Naive thymus-derived CD8-positive, alpha-beta T cell (primary cell): ENCODE measurements at regions not wholly inside any gene's neighbourhood (a gene's known extent, or its start where the extent isn't known, plus 50 kb on each side); places are given as distances from the start of the nearest gene placed in this dataset.
"Not testable (repeated sequence)": the region's sequence is repeated elsewhere in the genome, so short reads cannot be mapped to it uniquely, and the experiment has no call there.

Experiments
- ATAC-seq, 2 donors: fragments of 150-1000 bp; cut with Tn5 transposase in 1 of 2; sonication (Bioruptor Pico), chemical (Tn5 transposase) in 1 of 2; 1 replicate in 1 of 2; 2 replicates in 1 of 2; pipeline ENCODE4 v1.10.0; 2021; ENCODE audit warnings: mild to moderate bottlenecking in 2 of 2, moderate library complexity in 2 of 2
- POLR2A ChIA-PET: fragments of 350-600 bp; sonication (Branson Sonifier 250); formaldehyde crosslinking; loops from one replicate; lab custom pipeline; 2021; ENCODE audit warnings: antibody characterized with exemption; lab: Charles Lee
- DNase-seq, 10 donors: peaks; one replicate each; pipeline versions ENCODE4 v3.0.0 to v3.0.0-alpha.2; 2020 to 2022
- H3K27ac Mint-ChIP-seq, 10 donors: one replicate each; pipeline ENCODE4 v1.8.0; 2020 to 2022; ENCODE audit warnings: mild to moderate bottlenecking in 10 of 10, mixed read lengths in 10 of 10, moderate library complexity in 4 of 10, inconsistent platforms in 1 of 10
- H3K27me3 Mint-ChIP-seq, 5 donors: one replicate each; pipeline ENCODE4 v1.8.0; 2021 to 2022; ENCODE audit warnings: mixed read lengths in 5 of 5
- H3K36me3 Mint-ChIP-seq, 3 donors: one replicate each; pipeline ENCODE4 v1.8.0; 2020 to 2022; ENCODE audit warnings: mixed read lengths in 3 of 3, mild to moderate bottlenecking in 2 of 3, inconsistent platforms in 1 of 3
- H3K4me1 Mint-ChIP-seq, 4 donors: one replicate each; pipeline ENCODE4 v1.8.0; 2021 to 2022; ENCODE audit warnings: mixed read lengths in 4 of 4
- H3K4me3 Mint-ChIP-seq, 10 donors: one replicate each; pipeline ENCODE4 v1.8.0; 2020 to 2022; ENCODE audit warnings: mild to moderate bottlenecking in 10 of 10, mixed read lengths in 10 of 10, moderate library complexity in 6 of 10, inconsistent platforms in 1 of 10
- H3K9me3 Mint-ChIP-seq, 9 donors: one replicate each; pipeline ENCODE4 v1.8.0; 2020 to 2022; ENCODE audit warnings: mixed read lengths in 9 of 9, mild to moderate bottlenecking in 3 of 9, inconsistent platforms in 1 of 9, moderate library complexity in 1 of 9

DNA sequence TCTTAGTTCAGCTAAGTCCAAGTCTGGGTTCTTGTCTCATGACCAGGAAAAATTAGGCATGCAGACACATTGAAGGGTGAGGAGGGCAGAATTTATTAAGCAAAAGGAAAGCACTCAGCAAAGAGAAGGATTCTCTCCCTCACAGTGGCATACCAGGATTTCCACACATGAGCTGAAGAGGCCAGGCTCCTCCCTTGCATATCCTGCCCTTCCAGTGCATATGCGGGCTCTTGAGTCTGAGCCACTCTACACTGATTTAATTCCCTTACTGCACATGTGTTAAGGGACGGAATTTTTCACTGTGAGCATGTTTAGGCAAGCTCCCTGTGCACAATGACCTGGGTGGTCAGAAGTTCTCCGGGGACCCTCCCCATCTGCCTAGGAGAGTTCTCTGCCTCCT, 652.7 kb upstream of the POM121L12 start:
- Mint-ChIP-seq H3K4me3 (no peak overlapping the region), H3K9me3 (peaks cover 0 to 15% (median 4%) of the 10 kb centered on the region in 9 donors), H3K27me3 (no peaks in the 10 kb centered on the region), H3K4me1 (no peaks in the 10 kb centered on the region), H3K36me3 (no peaks in the 10 kb centered on the region), H3K27ac (no peak overlapping the region)
- DNase-seq (no peak), ATAC-seq (no peak)
- POLR2A ChIA-PET = no interaction called here

DNA sequence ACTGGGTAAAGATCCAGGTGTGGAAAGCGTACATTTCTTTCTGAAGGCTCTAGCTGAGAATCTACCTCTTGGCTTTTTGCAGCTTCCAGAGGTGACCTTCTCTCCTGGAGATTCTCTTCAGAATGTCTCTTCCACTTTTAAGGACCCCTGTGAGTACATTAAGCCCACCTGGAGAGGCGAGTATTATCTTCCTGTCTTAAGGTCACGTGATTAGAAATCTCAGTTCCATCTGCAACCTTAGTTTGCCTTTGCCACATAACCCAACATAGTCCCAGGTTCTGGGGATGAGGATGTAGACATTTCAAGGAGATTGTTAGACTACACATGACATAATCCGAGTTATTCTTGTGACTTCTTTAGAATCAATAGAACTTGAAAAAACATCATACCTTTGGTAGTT, 665.5 kb upstream of the POM121L12 start:
- no peak for ATAC-seq
- H3K27ac Mint-ChIP-seq = no peak overlapping the region
- peaks cover 0 to 28% (median 2%) of the 10 kb centered on the region in 9 donors for H3K9me3 Mint-ChIP-seq
- no peaks in the 10 kb centered on the region for H3K36me3 Mint-ChIP-seq
- POLR2A ChIA-PET = no interaction called here
- H3K4me3 Mint-ChIP-seq = no peak overlapping the region
- no peaks in the 10 kb centered on the region for H3K27me3 Mint-ChIP-seq
- no peaks in the 10 kb centered on the region for H3K4me1 Mint-ChIP-seq
- DNase-seq = no peak

GRCh38 chr7:52365349-52365748, 670.1 kb upstream of the POM121L12 start:
- H3K36me3 Mint-ChIP-seq = no peaks in the 10 kb centered on the region
- H3K27ac Mint-ChIP-seq = no peak overlapping the region
- POLR2A ChIA-PET = no interaction called here
- H3K4me1 Mint-ChIP-seq = no peaks in the 10 kb centered on the region
- H3K4me3 Mint-ChIP-seq = no peak overlapping the region
- peaks cover 0 to 1% (median 0%) of the 10 kb centered on the region in 5 donors for H3K27me3 Mint-ChIP-seq
- H3K9me3 Mint-ChIP-seq = peaks cover 0 to 20% (median 2%) of the 10 kb centered on the region in 9 donors
- DNase-seq (no peak), ATAC-seq (no peak)

- H3K27me3 Mint-ChIP-seq = peaks cover 0 to 1% (median 0%) of the 10 kb centered on the region in 5 donors
- H3K4me1 Mint-ChIP-seq = no peaks in the 10 kb centered on the region
- peaks cover 0 to 17% (median 2%) of the 10 kb centered on the region in 9 donors for H3K9me3 Mint-ChIP-seq
- POLR2A ChIA-PET = no interaction called here
- no peak overlapping the region for H3K4me3 Mint-ChIP-seq
- DNase-seq (no peak), ATAC-seq (no peak)
- no peak overlapping the region for H3K27ac Mint-ChIP-seq
- H3K36me3 Mint-ChIP-seq = no peaks in the 10 kb centered on the region
Observed at GRCh38 chr7:52362521-52362920, 672.9 kb upstream of the POM121L12 start.

GRCh38 chr7:52360541-52360940, 674.9 kb upstream of the POM121L12 start:
- H3K27me3 Mint-ChIP-seq = peaks cover 0 to 1% (median 0%) of the 10 kb centered on the region in 5 donors
- DNase-seq = no peak
- peaks cover 0 to 21% (median 3%) of the 10 kb centered on the region in 9 donors for H3K9me3 Mint-ChIP-seq
- no peaks in the 10 kb centered on the region for H3K4me1 Mint-ChIP-seq
- H3K4me3 Mint-ChIP-seq = no peak overlapping the region
- ATAC-seq = no peak
- POLR2A ChIA-PET = no interaction called here
- no peak overlapping the region for H3K27ac Mint-ChIP-seq
- no peaks in the 10 kb centered on the region for H3K36me3 Mint-ChIP-seq

DNA sequence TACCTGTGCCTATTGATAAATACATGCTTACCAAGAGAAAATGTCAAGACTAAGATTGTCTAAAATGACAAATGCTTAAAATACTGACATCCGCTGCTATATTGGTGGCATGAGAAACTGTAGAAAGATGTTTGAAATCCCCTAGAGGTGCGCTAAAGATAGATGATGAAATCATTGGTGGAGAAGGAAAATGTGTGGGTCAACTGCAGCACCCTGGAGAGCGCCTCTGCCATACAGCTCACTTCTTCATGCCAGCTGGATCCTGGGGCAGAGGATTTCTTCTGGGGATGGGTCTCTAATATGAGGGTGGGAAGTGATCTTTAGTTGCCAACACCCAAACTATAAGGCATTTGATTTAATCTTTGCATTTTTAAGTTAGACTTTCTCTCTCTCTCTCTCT, 680.4 kb upstream of the POM121L12 start:
- H3K27me3 Mint-ChIP-seq = no peaks in the 10 kb centered on the region

GRCh38 chr7:52352013-52352981, 683.1 kb upstream of the POM121L12 start:
- H3K9me3 Mint-ChIP-seq = peaks cover 0 to 32% (median 0%) of the 10 kb centered on the region in 9 donors
- ATAC-seq = no peak
- no peak for DNase-seq
- H3K27me3 Mint-ChIP-seq = no peaks in the 10 kb centered on the region
- H3K4me3 Mint-ChIP-seq = no peak overlapping the region
- H3K4me1 Mint-ChIP-seq = no peaks in the 10 kb centered on the region
- POLR2A ChIA-PET = no interaction called here
- H3K27ac Mint-ChIP-seq = no peak overlapping the region
- H3K36me3 Mint-ChIP-seq = no peaks in the 10 kb centered on the region

More for the DNA sequence above, 680.4 kb upstream of the POM121L12 start:
- Mint-ChIP-seq H3K9me3 (peaks cover 0 to 32% (median 3%) of the 10 kb centered on the region in 9 donors), H3K4me1 (no peaks in the 10 kb centered on the region), H3K27ac (no peak overlapping the region), H3K4me3 (no peak overlapping the region), H3K36me3 (no peaks in the 10 kb centered on the region)
- DNase-seq = no peak
- no peak for ATAC-seq
- POLR2A ChIA-PET = no interaction called here

DNA sequence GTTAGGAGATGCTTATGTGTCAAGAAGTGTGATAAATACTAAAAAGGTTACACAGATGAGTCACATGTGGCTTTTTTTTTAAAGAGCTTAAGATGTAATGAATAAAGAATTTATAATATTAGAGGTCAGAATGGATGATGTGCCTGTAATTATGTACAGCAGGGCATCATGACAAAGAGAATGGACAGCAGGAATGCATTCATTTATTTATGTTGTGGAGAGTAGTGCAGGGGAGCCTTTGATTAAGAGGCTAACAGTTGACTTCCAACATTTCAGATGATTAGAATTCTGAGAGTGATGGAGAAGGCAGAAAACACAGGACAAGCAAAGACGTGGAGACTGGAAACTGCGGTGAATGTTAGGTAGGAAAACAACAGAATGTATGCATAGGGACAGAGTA, 691.4 kb upstream of the POM121L12 start:
- ATAC-seq (no peak), DNase-seq (no peak)
- no peak overlapping the region for H3K27ac Mint-ChIP-seq
- no peaks in the 10 kb centered on the region for H3K36me3 Mint-ChIP-seq
- H3K4me1 Mint-ChIP-seq = no peaks in the 10 kb centered on the region
- no peak overlapping the region for H3K4me3 Mint-ChIP-seq
- H3K27me3 Mint-ChIP-seq = no peaks in the 10 kb centered on the region
- peaks cover 0 to 22% (median 3%) of the 10 kb centered on the region in 9 donors for H3K9me3 Mint-ChIP-seq
- POLR2A ChIA-PET = no interaction called here

DNA sequence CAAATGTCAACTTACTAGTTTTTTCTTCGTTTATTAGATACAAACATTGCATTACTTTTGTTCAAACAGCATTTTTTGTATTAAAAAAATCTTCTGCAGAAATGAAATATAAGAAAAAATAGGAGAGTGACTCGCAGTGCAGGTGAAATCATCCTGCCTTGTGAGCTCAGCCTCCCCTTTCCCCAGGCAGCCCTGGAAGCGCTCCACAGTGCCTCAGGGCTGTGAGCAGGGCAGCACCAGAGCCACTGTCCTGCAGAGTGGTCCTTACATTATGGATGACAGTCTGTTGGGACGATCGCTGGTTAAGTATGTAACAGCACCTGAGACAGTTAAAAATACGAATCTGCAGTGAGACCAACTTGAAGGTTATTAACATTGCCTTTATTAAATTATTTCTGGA, 695.4 kb upstream of the POM121L12 start:
- H3K27me3 Mint-ChIP-seq = no peaks in the 10 kb centered on the region
- no peaks in the 10 kb centered on the region for H3K36me3 Mint-ChIP-seq
- H3K9me3 Mint-ChIP-seq = peaks cover 0 to 14% (median 3%) of the 10 kb centered on the region in 9 donors
- no peaks in the 10 kb centered on the region for H3K4me1 Mint-ChIP-seq
- ATAC-seq (no peak), DNase-seq (no peak)
- no peak overlapping the region for H3K27ac Mint-ChIP-seq
- no peak overlapping the region for H3K4me3 Mint-ChIP-seq
- POLR2A ChIA-PET = no interaction called here

DNA sequence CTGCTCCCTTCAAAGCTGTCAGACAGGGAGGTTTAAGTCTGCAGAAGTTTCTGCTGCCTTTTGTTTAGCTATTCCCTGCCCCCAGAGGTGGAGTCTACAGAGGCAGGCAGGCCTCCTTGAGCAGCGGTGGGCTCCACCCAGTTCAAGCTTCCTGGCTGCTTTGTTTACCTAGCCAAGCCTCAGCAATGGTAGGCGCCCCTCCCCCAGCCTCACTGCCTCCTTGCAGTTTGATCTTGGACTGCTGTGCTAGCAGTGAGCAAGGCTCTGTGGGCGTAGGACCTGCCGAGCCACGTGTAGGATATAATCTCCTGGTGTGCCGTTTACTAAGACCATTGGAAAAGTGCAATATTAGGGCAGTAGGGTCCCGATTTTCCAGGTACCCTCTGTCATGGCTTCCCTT, 707.1 kb upstream of the POM121L12 start:
- H3K4me3 Mint-ChIP-seq, ATAC-seq, POLR2A ChIA-PET, H3K27me3 Mint-ChIP-seq, H3K36me3 Mint-ChIP-seq, H3K4me1 Mint-ChIP-seq, H3K27ac Mint-ChIP-seq: not testable (repeated sequence)
- peak in 2 of 10 donors; percentile 4 to 23 for DNase-seq
- peaks cover 0 to 42% (median 20%) of the 10 kb centered on the region in 9 donors for H3K9me3 Mint-ChIP-seq

GRCh38 chr7:52325237-52325636, 710.2 kb upstream of the POM121L12 start:
- Mint-ChIP-seq H3K9me3 (peaks cover 0 to 40% (median 26%) of the 10 kb centered on the region in 9 donors), H3K4me1 (peaks cover 0 to 1% (median 0%) of the 10 kb centered on the region in 4 donors), H3K27me3 (no peaks in the 10 kb centered on the region), H3K27ac (no peak overlapping the region), H3K4me3 (no peak overlapping the region), H3K36me3 (peaks cover 0 to 3% (median 2%) of the 10 kb centered on the region in 3 donors)
- ATAC-seq (no peak), DNase-seq (no peak)
- POLR2A ChIA-PET = no interaction called here

DNA sequence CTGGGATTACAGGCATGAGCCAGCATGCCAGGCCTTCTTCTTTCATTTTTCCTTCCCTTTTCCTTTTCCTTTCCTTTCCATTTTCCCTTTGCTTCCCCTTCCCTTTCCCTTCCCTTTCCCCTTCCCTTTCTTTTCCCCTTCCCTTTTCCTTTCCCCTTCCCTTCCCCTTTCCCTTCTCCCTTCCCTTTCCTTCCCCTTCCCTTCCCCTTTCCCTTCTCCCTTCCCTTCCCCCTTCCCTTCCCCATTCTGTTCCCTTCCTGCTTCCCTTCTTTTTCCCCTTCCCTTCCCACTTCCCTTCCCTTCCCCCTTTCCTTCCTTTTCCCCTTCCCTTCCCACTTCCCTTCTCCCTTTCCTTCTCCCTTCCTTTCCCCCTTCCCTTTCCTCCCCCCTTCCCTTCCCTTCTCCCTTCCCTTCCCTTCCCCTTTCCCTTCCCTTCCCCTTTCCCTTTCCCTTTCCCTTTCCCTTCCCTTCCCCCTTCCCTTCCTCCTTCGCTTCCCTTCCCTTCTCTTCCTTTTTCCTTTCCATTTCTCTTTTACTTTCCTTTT, 712.2 kb upstream of the POM121L12 start:
- no peaks in the 10 kb centered on the region for H3K27me3 Mint-ChIP-seq
- H3K4me3 Mint-ChIP-seq = no peak overlapping the region
- H3K9me3 Mint-ChIP-seq = peaks cover 0 to 35% (median 20%) of the 10 kb centered on the region in 9 donors
- peak overlapping the region in 1 of 10 donors; percentile 65 for H3K27ac Mint-ChIP-seq
- no peaks in the 10 kb centered on the region for H3K4me1 Mint-ChIP-seq
- H3K36me3 Mint-ChIP-seq = peaks cover 0 to 3% (median 2%) of the 10 kb centered on the region in 3 donors
- ATAC-seq = no peak
- POLR2A ChIA-PET = no interaction called here
- no peak for DNase-seq

DNA sequence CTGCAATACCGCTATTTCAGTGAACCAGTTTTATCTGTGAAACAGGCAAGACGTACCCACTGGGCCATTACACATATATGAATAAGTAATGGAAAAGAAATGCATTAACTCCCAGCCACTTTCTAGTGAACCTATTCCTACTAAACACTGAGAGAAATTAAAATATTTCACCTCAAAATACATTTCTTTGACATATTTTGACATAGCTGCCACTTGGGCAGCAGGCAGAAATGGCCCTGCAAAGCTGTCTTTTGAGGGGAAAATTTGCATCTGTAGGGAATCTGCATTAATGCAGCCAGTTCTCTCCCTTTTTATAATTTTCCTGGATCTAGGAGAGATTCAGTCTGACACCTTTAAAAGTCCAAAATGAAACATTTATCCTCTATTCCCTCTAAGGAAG, 714.8 kb upstream of the POM121L12 start:
- DNase-seq (no peak), ATAC-seq (no peak)
- peaks cover 0 to 3% (median 2%) of the 10 kb centered on the region in 3 donors for H3K36me3 Mint-ChIP-seq
- no peak overlapping the region for H3K4me3 Mint-ChIP-seq
- POLR2A ChIA-PET = no interaction called here
- H3K27ac Mint-ChIP-seq = no peak overlapping the region
- H3K27me3 Mint-ChIP-seq = no peaks in the 10 kb centered on the region
- no peaks in the 10 kb centered on the region for H3K4me1 Mint-ChIP-seq
- H3K9me3 Mint-ChIP-seq = peaks cover 6 to 33% (median 11%) of the 10 kb centered on the region in 9 donors
